Vagina (tissue), 2 donors: ENCODE measurements at regions not wholly inside any gene's neighbourhood (a gene's known extent, or its start where the extent isn't known, plus 50 kb on each side); places are given as distances from the start of the nearest gene placed in this dataset.

ENCODE experiments used
- POLR2A ChIP-seq, 2 donors: fragments of 450-650 bp; IDR thresholded peaks; one replicate each; pipeline ENCODE4 v1.6.1; 2017; ENCODE audit warnings: antibody characterized with exemption in 2 of 2, mild to moderate bottlenecking in 2 of 2, moderate library complexity in 2 of 2
- TF ChIP-seq, protein P1 (sequence below), 3 experiments: fragments of 450-650 bp in 2 of 3; fragments of 200-600 bp in 1 of 3; sonication (generic) in 1 of 3; IDR thresholded peaks; one replicate each; pipeline ENCODE4 v1.5.1; 2017 to 2019; ENCODE audit warnings: antibody characterized with exemption in 3 of 3, mild to moderate bottlenecking in 2 of 3, moderate library complexity in 2 of 3

DNA sequence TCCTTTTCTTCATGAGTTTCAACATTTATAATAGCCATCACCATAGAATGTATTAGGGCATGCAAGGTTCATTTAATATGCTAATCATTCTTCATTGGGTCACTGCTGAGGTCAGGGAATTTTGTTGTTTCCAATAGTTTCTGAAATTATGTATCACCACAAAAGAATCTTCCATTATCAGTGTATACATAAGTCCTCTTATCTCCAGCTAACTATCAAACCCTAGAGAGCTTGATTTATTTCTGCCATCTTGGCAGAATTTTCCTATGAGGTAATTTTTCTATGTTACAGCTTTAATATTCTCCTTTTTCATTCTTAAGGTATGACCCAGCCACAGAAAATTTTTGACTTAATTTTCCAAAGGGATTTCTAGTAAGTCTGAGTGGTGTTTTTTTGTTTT lies 415.0 kb upstream of the SLITRK1 start:
- TF ChIP-seq, protein P1, sequence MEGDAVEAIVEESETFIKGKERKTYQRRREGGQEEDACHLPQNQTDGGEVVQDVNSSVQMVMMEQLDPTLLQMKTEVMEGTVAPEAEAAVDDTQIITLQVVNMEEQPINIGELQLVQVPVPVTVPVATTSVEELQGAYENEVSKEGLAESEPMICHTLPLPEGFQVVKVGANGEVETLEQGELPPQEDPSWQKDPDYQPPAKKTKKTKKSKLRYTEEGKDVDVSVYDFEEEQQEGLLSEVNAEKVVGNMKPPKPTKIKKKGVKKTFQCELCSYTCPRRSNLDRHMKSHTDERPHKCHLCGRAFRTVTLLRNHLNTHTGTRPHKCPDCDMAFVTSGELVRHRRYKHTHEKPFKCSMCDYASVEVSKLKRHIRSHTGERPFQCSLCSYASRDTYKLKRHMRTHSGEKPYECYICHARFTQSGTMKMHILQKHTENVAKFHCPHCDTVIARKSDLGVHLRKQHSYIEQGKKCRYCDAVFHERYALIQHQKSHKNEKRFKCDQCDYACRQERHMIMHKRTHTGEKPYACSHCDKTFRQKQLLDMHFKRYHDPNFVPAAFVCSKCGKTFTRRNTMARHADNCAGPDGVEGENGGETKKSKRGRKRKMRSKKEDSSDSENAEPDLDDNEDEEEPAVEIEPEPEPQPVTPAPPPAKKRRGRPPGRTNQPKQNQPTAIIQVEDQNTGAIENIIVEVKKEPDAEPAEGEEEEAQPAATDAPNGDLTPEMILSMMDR (IDR thresholded peaks at IDR 0.05), result no peak
- no peak for TF ChIP-seq POLR2A (IDR thresholded peaks at IDR 0.05)
